Cardiac muscle cell (in vitro differentiated cells and primary cell): ENCODE measurements at regions not wholly inside any gene's neighbourhood (a gene's known extent, or its start where the extent isn't known, plus 50 kb on each side); places are given as distances from the start of the nearest gene placed in this dataset.

Experiments used
- DNase-seq, 2 donors: peaks; one replicate each; pipeline versions ENCODE4 v3.0.0 to v3.0.0-alpha.2; 2010 to 2017; ENCODE audit warnings: low read depth in 1 of 2, low spot score in 1 of 2
- H3K27ac ChIP-seq: fragments of 200-600 bp; sonication (generic); 2 replicates; pipeline ENCODE4 v1.5.1; 2016
- H3K27me3 ChIP-seq: fragments of 200-600 bp; sonication (generic); 2 replicates; pipeline ENCODE4 v1.6.0; 2016; ENCODE audit warnings: control low read depth
- H3K36me3 ChIP-seq: fragments of 200-600 bp; sonication (generic); 2 replicates; pipeline ENCODE4 v1.5.1; 2016; ENCODE audit warnings: control low read depth
- H3K4me1 ChIP-seq: fragments of 200-600 bp; sonication (generic); 2 replicates; pipeline ENCODE4 v1.8.1; 2017; ENCODE audit warnings: low read depth, mild to moderate bottlenecking, mixed run types
- H3K4me3 ChIP-seq: fragments of 200-600 bp; sonication (generic); 2 replicates; pipeline ENCODE4 v1.5.1; 2016; ENCODE audit warnings: mild to moderate bottlenecking
- H3K9me3 ChIP-seq: fragments of 200-600 bp; sonication (generic); 2 replicates; pipeline ENCODE4 v1.5.1; 2017; ENCODE audit warnings: low read depth, mild to moderate bottlenecking, control low read depth
- CTCF ChIP-seq: IDR thresholded peaks from 2 replicates; pipeline ENCODE4 v1.5.1; 2012; ENCODE audit warnings: low read depth, mild to moderate bottlenecking, low read length

- no peaks in the 10 kb centered on the region for H3K9me3 ChIP-seq
- no peak for TF ChIP-seq CTCF
Observed at GRCh38 chr13:31499274-31499673, 240.1 kb upstream of the RXFP2 start.

GRCh38 chr13:31503626-31504025, 235.7 kb upstream of the RXFP2 start:
- Histone ChIP-seq H3K36me3 (no peaks in the 10 kb centered on the region), H3K27me3 (no peaks in the 10 kb centered on the region), H3K9me3 (no peaks in the 10 kb centered on the region), H3K4me1 (no peaks in the 10 kb centered on the region), H3K4me3 (no peak overlapping the region), H3K27ac (no peak overlapping the region)
- no peak for TF ChIP-seq CTCF
- no peak for DNase-seq

More at GRCh38 chr13:31499274-31499673, 240.1 kb upstream of the RXFP2 start:
- Histone ChIP-seq H3K27ac (no peak overlapping the region), H3K4me3 (no peak overlapping the region), H3K36me3 (no peaks in the 10 kb centered on the region), H3K4me1 (no peaks in the 10 kb centered on the region), H3K27me3 (no peaks in the 10 kb centered on the region)
- DNase-seq = no peak

- no peaks in the 10 kb centered on the region for H3K36me3 ChIP-seq
- H3K27ac ChIP-seq = no peak overlapping the region
- H3K4me3 ChIP-seq = no peak overlapping the region
- no peaks in the 10 kb centered on the region for H3K27me3 ChIP-seq
- H3K9me3 ChIP-seq = no peaks in the 10 kb centered on the region
- no peak for DNase-seq
- H3K4me1 ChIP-seq = no peaks in the 10 kb centered on the region
- no peak for TF ChIP-seq CTCF
Observed at GRCh38 chr13:31504918-31505317, 234.4 kb upstream of the RXFP2 start.

- Histone ChIP-seq H3K4me1 (no peaks in the 10 kb centered on the region), H3K4me3 (no peak overlapping the region), H3K27me3 (no peaks in the 10 kb centered on the region), H3K36me3 (no peaks in the 10 kb centered on the region), H3K9me3 (no peaks in the 10 kb centered on the region), H3K27ac (no peak overlapping the region)
- no peak for DNase-seq
- no peak for TF ChIP-seq CTCF
Observed at GRCh38 chr13:31512331-31512730, 227.0 kb upstream of the RXFP2 start.

- Histone ChIP-seq H3K4me3 (no peak overlapping the region), H3K27ac (no peak overlapping the region), H3K36me3 (no peaks in the 10 kb centered on the region), H3K9me3 (no peaks in the 10 kb centered on the region), H3K4me1 (no peaks in the 10 kb centered on the region), H3K27me3 (no peaks in the 10 kb centered on the region)
- DNase-seq = no peak
- TF ChIP-seq CTCF = no peak
Observed at GRCh38 chr13:31514932-31515331, 224.4 kb upstream of the RXFP2 start.

- no peaks in the 10 kb centered on the region for H3K27me3 ChIP-seq
- H3K4me3 ChIP-seq = no peak overlapping the region
- H3K27ac ChIP-seq = no peak overlapping the region
- no peak for TF ChIP-seq CTCF
- no peak for DNase-seq
- H3K9me3 ChIP-seq = no peaks in the 10 kb centered on the region
- H3K4me1 ChIP-seq = no peaks in the 10 kb centered on the region
- H3K36me3 ChIP-seq = no peaks in the 10 kb centered on the region
Observed at GRCh38 chr13:31515427-31515826, 223.9 kb upstream of the RXFP2 start.
